K562 (cell line): ENCODE measurements at regions not wholly inside any gene's neighbourhood (a gene's known extent, or its start where the extent isn't known, plus 50 kb on each side); places are given as distances from the start of the nearest gene placed in this dataset.

Experiments used
- CCAR2 ChIP-seq: fragments of 200-400 bp; formaldehyde crosslinking; IDR thresholded peaks from 2 replicates; pipeline ENCODE4 v1.6.1; 2017; ENCODE audit warnings: mild to moderate bottlenecking, low read depth, low read length
- FOXA1 ChIP-seq: fragments of 450-650 bp; IDR thresholded peaks from 2 replicates; pipeline ENCODE4 v1.6.1; 2016; ENCODE audit warnings: mild to moderate bottlenecking, borderline replicate concordance
- KLF13 ChIP-seq: fragments of 450-650 bp; IDR thresholded peaks from 2 replicates; pipeline ENCODE4 v1.6.1; 2016; ENCODE audit warnings: missing genetic modification characterization, low read depth, mild to moderate bottlenecking, missing compliant biosample characterization, moderate library complexity, borderline replicate concordance
- SIX5 ChIP-seq, 2 experiments: IDR thresholded peaks; 2 replicates each; pipeline ENCODE4 v1.6.1; 2011; ENCODE audit warnings: low read length in 2 of 2, borderline replicate concordance in 1 of 2, low read depth in 1 of 2, mild to moderate bottlenecking in 1 of 2, moderate library complexity in 1 of 2; ENCODE audit not compliant: insufficient read depth in 1 of 2
- SMC3 ChIP-seq: conservative IDR thresholded peaks from 2 replicates; pipeline ENCODE4 v1.6.1; 2011; ENCODE audit warnings: low read depth, low read length, improper control_type of control experiment; ENCODE audit not compliant: insufficient read depth
- TEAD2 ChIP-seq: fragments of 450-650 bp; IDR thresholded peaks from 2 replicates; pipeline ENCODE4 v1.6.1; 2016; ENCODE audit warnings: missing genetic modification characterization, control low read depth, missing compliant biosample characterization
- XRCC3 ChIP-seq: fragments of 450-650 bp; IDR thresholded peaks from 2 replicates; pipeline ENCODE4 v1.6.1; 2017; ENCODE audit warnings: mild to moderate bottlenecking, moderate library complexity
- ZFP36 ChIP-seq: fragments of 150-350 bp; IDR thresholded peaks from 2 replicates; pipeline ENCODE4 v1.6.1; 2018; ENCODE audit warnings: low read length, low read depth; ENCODE audit not compliant: partially characterized antibody
- ZNF76 ChIP-seq: fragments of 250-450 bp; sonication (Bioruptor Pico); IDR thresholded peaks from 2 replicates; pipeline ENCODE4 v1.4.0; 2020; ENCODE audit warnings: mild to moderate bottlenecking, moderate library complexity, borderline replicate concordance
- TF ChIP-seq, protein P1 (sequence below), 3 experiments: IDR thresholded peaks in 2 of 3; conservative IDR thresholded peaks in 1 of 3; 2 replicates each; pipeline ENCODE4 v1.5.1; 2011 to 2012; ENCODE audit warnings: low read length in 3 of 3, mild to moderate bottlenecking in 3 of 3, control low read depth in 2 of 3, improper control_type of control experiment in 1 of 3, inconsistent platforms in 1 of 3, low read depth in 1 of 3, mixed read lengths in 1 of 3, moderate library complexity in 1 of 3; ENCODE audit not compliant: insufficient read depth in 2 of 3
- TF ChIP-seq, protein P2 (sequence below): fragments of 250-450 bp; sonication (Bioruptor Pico); IDR thresholded peaks from 2 replicates; pipeline ENCODE4 v1.8.0; 2021; ENCODE audit warnings: moderate library complexity, mild to moderate bottlenecking, inconsistent platforms

DNA sequence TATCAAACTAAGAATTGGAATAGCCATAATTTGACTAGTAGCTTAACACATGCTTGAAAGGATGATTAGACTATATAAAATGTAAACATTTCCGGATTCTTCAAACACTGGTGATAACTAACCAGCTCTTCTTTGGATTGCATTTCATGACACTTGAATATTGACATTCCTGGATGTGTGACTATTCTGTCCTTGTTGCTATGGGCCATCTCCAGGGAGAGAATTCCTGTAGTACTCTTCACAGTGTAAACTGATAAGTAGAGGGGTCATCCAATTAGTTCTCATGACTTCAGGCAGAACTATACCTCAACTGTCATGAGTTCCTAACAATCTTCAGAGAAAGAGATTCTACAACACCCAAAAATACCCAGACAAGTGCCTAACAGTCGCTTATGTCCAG is 1026.7 kb upstream of the TENM3 start:
- TF ChIP-seq, protein P1, sequence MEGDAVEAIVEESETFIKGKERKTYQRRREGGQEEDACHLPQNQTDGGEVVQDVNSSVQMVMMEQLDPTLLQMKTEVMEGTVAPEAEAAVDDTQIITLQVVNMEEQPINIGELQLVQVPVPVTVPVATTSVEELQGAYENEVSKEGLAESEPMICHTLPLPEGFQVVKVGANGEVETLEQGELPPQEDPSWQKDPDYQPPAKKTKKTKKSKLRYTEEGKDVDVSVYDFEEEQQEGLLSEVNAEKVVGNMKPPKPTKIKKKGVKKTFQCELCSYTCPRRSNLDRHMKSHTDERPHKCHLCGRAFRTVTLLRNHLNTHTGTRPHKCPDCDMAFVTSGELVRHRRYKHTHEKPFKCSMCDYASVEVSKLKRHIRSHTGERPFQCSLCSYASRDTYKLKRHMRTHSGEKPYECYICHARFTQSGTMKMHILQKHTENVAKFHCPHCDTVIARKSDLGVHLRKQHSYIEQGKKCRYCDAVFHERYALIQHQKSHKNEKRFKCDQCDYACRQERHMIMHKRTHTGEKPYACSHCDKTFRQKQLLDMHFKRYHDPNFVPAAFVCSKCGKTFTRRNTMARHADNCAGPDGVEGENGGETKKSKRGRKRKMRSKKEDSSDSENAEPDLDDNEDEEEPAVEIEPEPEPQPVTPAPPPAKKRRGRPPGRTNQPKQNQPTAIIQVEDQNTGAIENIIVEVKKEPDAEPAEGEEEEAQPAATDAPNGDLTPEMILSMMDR (IDR thresholded peaks at IDR 0.05 in 2 of 3, conservative IDR thresholded peaks at IDR 0.05 in 1 of 3; ENCODE audit: insufficient read depth in 2 of 3, low read depth in 1 of 3, low read length in 3 of 3), result no peak
- no peak for TF ChIP-seq XRCC3
- no peak for TF ChIP-seq ZNF76
- no peak for TF ChIP-seq KLF13 (tag)
- no peak for TF ChIP-seq CCAR2
- TF ChIP-seq SMC3, result no peak
- TF ChIP-seq, protein P2, sequence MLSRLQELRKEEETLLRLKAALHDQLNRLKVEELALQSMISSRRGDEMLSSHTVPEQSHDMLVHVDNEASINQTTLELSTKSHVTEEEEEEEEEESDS (CRISPR knock-in tag), result no peak
- no peak for TF ChIP-seq SIX5 (IDR thresholded peaks at IDR 0.05; ENCODE audit: borderline replicate concordance in 1 of 2, insufficient read depth in 1 of 2, low read depth in 1 of 2, low read length in 2 of 2)
- TF ChIP-seq FOXA1, result no peak
- TF ChIP-seq ZFP36, result no peak
- TF ChIP-seq TEAD2 (tag), result no peak
